SJCRH30 (cell line): ENCODE measurements at regions not wholly inside any gene's neighbourhood (a gene's known extent, or its start where the extent isn't known, plus 50 kb on each side); places are given as distances from the start of the nearest gene placed in this dataset.
A peak's percentile ranks its signal among the peaks of the same experiment; 100 is the strongest.
"Not testable (repeated sequence)": the region's sequence is repeated elsewhere in the genome, so short reads cannot be mapped to it uniquely, and the experiment has no call there.

Source experiments
- DNase-seq, 2 experiments: peaks; one replicate each; pipeline ENCODE4 v3.0.0-alpha.2; 2015 to 2020
- H3K27ac ChIP-seq: fragments of 250-450 bp; sonication (Bioruptor Pico); 2 replicates; pipeline ENCODE4 v1.5.1; 2020; ENCODE audit warnings: mild to moderate bottlenecking, moderate library complexity
- H3K27me3 ChIP-seq: fragments of 250-450 bp; sonication (Bioruptor Pico); 2 replicates; pipeline ENCODE4 v1.5.1; 2020; ENCODE audit warnings: mild to moderate bottlenecking, moderate library complexity
- H3K36me3 ChIP-seq: fragments of 250-450 bp; sonication (Bioruptor Pico); 2 replicates; pipeline ENCODE4 v1.5.1; 2020; ENCODE audit warnings: mild to moderate bottlenecking, moderate library complexity
- H3K4me1 ChIP-seq: fragments of 250-450 bp; sonication (Bioruptor Pico); 2 replicates; pipeline ENCODE4 v1.5.1; 2020; ENCODE audit warnings: mild to moderate bottlenecking, moderate library complexity
- H3K4me3 ChIP-seq: fragments of 250-450 bp; sonication (Bioruptor Pico); 2 replicates; pipeline ENCODE4 v1.5.1; 2020; ENCODE audit warnings: mild to moderate bottlenecking, moderate library complexity
- H3K9me3 ChIP-seq: fragments of 250-450 bp; sonication (Bioruptor Pico); replicated peaks from 2 replicates; pipeline ENCODE4 v1.5.1; 2020; ENCODE audit warnings: mild to moderate bottlenecking, moderate library complexity

GRCh38 chr13:76243120-76243519 lies 607.0 kb downstream of the LMO7 start:
- H3K36me3 ChIP-seq, DNase-seq, H3K4me3 ChIP-seq, H3K27me3 ChIP-seq, H3K27ac ChIP-seq, H3K9me3 ChIP-seq, H3K4me1 ChIP-seq: not testable (repeated sequence)

GRCh38 chr13:76239031-76239680 lies 603.0 kb downstream of the LMO7 start:
- H3K27me3 ChIP-seq = no peaks in the 10 kb centered on the region
- DNase-seq = no peak
- H3K4me3 ChIP-seq = no peak overlapping the region
- H3K27ac ChIP-seq = no peak overlapping the region
- no peaks in the 10 kb centered on the region for H3K4me1 ChIP-seq
- no peaks in the 10 kb centered on the region for H3K9me3 ChIP-seq
- H3K36me3 ChIP-seq = no peaks in the 10 kb centered on the region

DNA sequence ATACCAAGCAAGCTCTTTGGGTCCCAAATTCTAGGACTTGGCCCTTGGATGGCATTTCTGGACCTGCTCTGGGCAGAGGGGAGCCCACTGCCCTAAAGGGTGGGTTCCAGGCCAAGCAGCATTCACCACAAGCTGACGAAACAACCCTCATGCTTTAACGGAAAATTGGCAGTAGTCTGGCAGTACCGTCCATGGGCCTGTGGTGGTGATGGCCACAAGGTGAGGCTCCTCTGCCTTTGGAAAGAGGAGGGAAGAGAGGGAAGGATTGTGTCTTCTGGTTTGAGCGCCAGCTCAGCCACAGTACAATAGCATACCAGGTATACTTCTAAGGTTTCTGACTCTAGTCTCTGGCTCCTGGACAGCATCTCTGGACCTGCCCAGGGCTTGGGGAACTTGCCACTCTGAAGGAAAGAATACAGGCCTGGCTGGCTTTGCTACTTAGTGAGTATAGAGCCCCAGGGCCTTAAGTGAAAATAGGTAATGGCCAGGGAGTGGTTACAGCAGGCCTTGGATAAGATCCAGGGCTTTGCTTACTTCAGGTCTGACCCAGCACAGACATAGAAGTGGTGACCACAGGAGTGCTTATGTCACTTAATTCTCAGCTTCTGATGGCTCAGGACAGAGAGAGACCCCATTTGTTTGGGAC lies 595.5 kb downstream of the LMO7 start:
- no peaks in the 10 kb centered on the region for H3K27me3 ChIP-seq

GRCh38 chr13:76229281-76229680 lies 593.2 kb downstream of the LMO7 start:
- no peaks in the 10 kb centered on the region for H3K9me3 ChIP-seq
- H3K27me3 ChIP-seq = no peaks in the 10 kb centered on the region
- H3K27ac ChIP-seq = no peak overlapping the region
- H3K4me1 ChIP-seq = peaks cover 25% of the 10 kb centered on the region
- H3K4me3 ChIP-seq = no peak overlapping the region
- H3K36me3 ChIP-seq = no peaks in the 10 kb centered on the region
- no peak for DNase-seq

More for the DNA sequence above, 595.5 kb downstream of the LMO7 start:
- Histone ChIP-seq H3K36me3 (no peaks in the 10 kb centered on the region), H3K27ac (no peak overlapping the region), H3K9me3 (no peaks in the 10 kb centered on the region), H3K4me3 (no peak overlapping the region), H3K4me1 (peaks cover 9% of the 10 kb centered on the region)
- peak in 1 of 2 experiments; percentile 9 for DNase-seq

DNA sequence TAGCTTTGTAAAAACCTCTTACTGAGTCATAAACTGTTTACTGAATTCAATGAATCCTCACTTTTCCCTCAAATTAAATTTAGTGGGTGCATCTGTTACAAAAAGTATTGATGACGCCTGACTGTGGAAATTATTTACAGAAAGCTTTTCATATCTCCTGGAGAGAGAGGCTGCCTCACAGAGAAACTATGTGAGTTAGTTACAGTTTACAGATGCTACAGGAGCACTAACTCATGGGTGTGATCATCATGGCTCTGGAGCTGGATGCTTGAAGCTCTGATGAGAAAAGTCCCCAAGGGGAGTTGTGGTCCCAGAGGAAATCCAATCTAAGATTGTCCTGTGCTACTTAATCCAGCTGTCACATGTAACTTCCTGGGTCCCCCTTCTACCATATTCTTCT lies 590.8 kb downstream of the LMO7 start:
- H3K4me1 ChIP-seq = peaks cover 25% of the 10 kb centered on the region
- no peak overlapping the region for H3K4me3 ChIP-seq
- no peaks in the 10 kb centered on the region for H3K9me3 ChIP-seq
- H3K27ac ChIP-seq = peak overlapping the region; percentile 97
- no peaks in the 10 kb centered on the region for H3K36me3 ChIP-seq
- no peaks in the 10 kb centered on the region for H3K27me3 ChIP-seq
- DNase-seq = peak; percentile 14 to 55

DNA sequence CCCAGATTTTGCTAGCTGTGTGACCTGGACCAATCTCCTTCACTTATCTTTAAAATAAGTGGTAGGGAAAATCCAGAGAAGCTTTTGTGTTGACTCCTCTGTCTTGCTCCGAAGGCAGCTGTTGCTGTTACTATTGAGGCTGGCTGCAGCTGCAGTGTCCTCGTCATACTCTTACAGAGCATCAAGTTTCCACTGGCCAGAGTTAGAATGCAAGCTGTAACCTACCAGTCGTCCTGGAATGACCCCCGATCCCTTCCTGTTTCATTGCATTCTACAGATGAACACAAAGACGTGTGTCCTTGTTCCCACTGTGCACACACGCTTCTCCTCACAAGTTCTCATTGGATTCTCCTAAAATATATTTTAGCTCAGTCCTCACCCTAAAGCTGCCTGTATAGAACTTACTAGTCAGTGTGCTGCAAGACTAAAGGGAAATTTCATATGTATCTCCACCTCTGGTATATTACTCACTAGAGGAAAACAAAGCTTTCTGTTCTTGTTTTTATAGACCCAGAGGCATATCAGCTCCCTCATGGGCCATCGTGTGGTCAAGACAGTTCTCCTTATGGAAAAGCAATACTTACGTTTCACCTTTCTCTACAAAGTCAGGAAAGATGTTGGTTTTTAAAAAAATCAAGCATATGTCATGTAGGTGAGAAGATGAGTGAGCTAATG lies 589.8 kb downstream of the LMO7 start:
- peak; percentile 91 to 96 for DNase-seq
- H3K9me3 ChIP-seq = no peaks in the 10 kb centered on the region
- H3K36me3 ChIP-seq = no peaks in the 10 kb centered on the region
- H3K4me1 ChIP-seq = peaks cover 25% of the 10 kb centered on the region
- no peaks in the 10 kb centered on the region for H3K27me3 ChIP-seq
- peak overlapping the region; percentile 97 for H3K27ac ChIP-seq
- peak overlapping the region; percentile 17 for H3K4me3 ChIP-seq

- H3K36me3 ChIP-seq = no peaks in the 10 kb centered on the region
- no peak for DNase-seq
- H3K4me3 ChIP-seq = no peak overlapping the region
- H3K27me3 ChIP-seq = no peaks in the 10 kb centered on the region
- H3K4me1 ChIP-seq = peaks cover 25% of the 10 kb centered on the region
- no peaks in the 10 kb centered on the region for H3K9me3 ChIP-seq
- no peak overlapping the region for H3K27ac ChIP-seq
Observed at GRCh38 chr13:76223999-76224398, 587.9 kb downstream of the LMO7 start.

DNA sequence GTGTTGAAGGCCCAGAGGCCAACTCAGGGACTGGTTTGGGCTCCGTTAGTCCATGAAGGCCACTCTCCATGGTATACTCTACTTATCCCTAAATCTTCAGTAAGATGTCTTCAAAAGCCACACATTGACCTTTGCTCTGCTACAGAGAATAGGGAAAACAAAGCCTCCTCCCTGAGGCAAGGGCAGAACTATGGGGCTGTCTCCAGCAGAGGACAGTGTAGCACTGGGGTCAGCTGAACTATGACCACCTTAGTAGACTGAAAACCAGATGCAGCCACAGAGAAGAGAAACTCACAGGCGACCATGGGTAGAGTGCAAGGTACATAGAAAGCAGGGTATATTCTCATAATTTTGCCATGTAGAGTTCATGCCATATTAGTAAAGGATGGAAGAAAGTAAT lies 587.4 kb downstream of the LMO7 start:
- H3K4me1 ChIP-seq = peaks cover 25% of the 10 kb centered on the region
- H3K36me3 ChIP-seq = no peaks in the 10 kb centered on the region
- no peaks in the 10 kb centered on the region for H3K27me3 ChIP-seq
- DNase-seq = no peak
- no peaks in the 10 kb centered on the region for H3K9me3 ChIP-seq
- no peak overlapping the region for H3K27ac ChIP-seq
- H3K4me3 ChIP-seq = no peak overlapping the region

DNA sequence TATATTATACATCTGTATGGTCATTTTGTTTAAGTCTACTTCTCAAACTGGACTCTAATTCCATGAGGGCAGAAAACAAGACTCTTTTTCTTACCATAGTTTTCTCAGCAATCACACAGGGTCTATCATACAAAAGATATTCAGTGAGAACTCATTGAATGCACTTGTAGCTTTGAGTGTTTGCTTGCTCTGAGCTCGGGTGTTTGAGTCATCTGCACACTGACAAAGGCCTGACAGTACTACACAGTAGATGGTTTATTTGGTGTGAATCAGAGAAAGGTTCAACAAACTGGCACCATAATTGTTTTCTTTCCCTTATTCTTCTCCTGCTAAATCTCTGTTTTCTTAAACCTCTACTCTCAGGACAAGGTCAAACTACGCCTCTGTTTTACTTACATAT lies 586.4 kb downstream of the LMO7 start:
- H3K4me1 ChIP-seq = peaks cover 25% of the 10 kb centered on the region
- H3K36me3 ChIP-seq = no peaks in the 10 kb centered on the region
- no peak overlapping the region for H3K4me3 ChIP-seq
- H3K27ac ChIP-seq = no peak overlapping the region
- H3K9me3 ChIP-seq = no peaks in the 10 kb centered on the region
- H3K27me3 ChIP-seq = no peaks in the 10 kb centered on the region
- DNase-seq = no peak

DNA sequence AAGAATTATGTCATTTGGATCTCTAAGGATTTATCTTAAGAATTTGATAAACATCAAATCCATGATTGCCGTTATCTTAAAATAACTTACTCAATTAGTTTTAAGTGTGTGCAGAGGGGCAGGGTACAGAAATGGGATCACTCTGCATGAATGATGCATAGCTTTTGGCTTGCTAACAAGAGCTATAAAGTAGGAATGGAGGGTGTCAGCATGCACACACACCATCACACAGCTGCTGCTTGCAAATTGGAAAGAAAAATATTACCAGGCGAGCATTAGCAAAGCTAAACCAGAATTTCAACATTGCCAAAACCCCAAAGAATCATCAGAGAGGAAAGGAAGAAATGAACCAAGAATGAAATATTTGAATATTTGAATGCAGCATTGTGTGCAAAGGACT lies 580.6 kb downstream of the LMO7 start:
- no peaks in the 10 kb centered on the region for H3K27me3 ChIP-seq
- no peaks in the 10 kb centered on the region for H3K36me3 ChIP-seq
- peak; percentile 9 to 33 for DNase-seq
- H3K4me3 ChIP-seq = no peak overlapping the region
- H3K27ac ChIP-seq = no peak overlapping the region
- no peaks in the 10 kb centered on the region for H3K9me3 ChIP-seq
- H3K4me1 ChIP-seq = peaks cover 5% of the 10 kb centered on the region

- DNase-seq = no peak
- 0 out of 2 replicates have a peak, but pooled peaks cover 3% of the 10 kb centered on the region for H3K9me3 ChIP-seq
- no peak overlapping the region for H3K4me3 ChIP-seq
- H3K27ac ChIP-seq = no peak overlapping the region
- H3K36me3 ChIP-seq = no peaks in the 10 kb centered on the region
- peaks cover 5% of the 10 kb centered on the region for H3K4me1 ChIP-seq
- H3K27me3 ChIP-seq = no peaks in the 10 kb centered on the region
Observed at GRCh38 chr13:76214001-76214400, 577.9 kb downstream of the LMO7 start.

GRCh38 chr13:76213423-76213904 lies 577.3 kb downstream of the LMO7 start:
- Histone ChIP-seq H3K27me3 (no peaks in the 10 kb centered on the region), H3K9me3 (0 out of 2 replicates have a peak, but pooled peaks cover 3% of the 10 kb centered on the region), H3K4me3 (no peak overlapping the region), H3K27ac (no peak overlapping the region), H3K4me1 (peaks cover 5% of the 10 kb centered on the region), H3K36me3 (no peaks in the 10 kb centered on the region)
- no peak for DNase-seq

DNA sequence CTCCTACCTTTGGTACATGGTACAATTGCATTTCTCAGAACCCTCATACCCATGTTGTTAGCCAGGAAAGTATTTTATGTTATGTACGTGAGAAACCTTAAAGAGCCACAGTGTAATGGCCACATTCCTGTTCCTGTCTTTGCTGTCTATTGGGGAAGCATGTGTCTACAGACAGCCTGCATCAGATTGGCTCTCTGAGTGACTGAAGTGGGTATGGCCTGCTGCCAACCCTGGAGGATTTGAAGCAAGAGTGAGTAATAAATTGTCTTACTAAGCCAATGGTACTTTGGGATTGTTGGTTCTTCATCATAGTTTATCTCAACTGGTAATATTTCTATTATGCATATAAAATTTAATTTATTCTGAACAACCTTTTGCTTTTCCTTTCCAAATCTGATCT lies 574.1 kb downstream of the LMO7 start:
- DNase-seq = no peak
- Histone ChIP-seq H3K27me3 (no peaks in the 10 kb centered on the region), H3K9me3 (0 out of 2 replicates have a peak, but pooled peaks cover 3% of the 10 kb centered on the region)

GRCh38 chr13:76198568-76199163 lies 562.5 kb downstream of the LMO7 start:
- H3K4me1 ChIP-seq = peaks cover 11% of the 10 kb centered on the region
- no peak for DNase-seq
- H3K9me3 ChIP-seq = no peaks in the 10 kb centered on the region; the same call in 1 of the 2 replicates
- no peak overlapping the region for H3K4me3 ChIP-seq
- H3K36me3 ChIP-seq = no peaks in the 10 kb centered on the region
- no peaks in the 10 kb centered on the region for H3K27me3 ChIP-seq
- H3K27ac ChIP-seq = no peak overlapping the region

More for the DNA sequence above, 574.1 kb downstream of the LMO7 start:
- H3K4me1 ChIP-seq = peaks cover 4% of the 10 kb centered on the region; the same call in 1 of the 2 replicates
- H3K36me3 ChIP-seq = no peaks in the 10 kb centered on the region
- H3K27ac ChIP-seq = no peak overlapping the region
- H3K4me3 ChIP-seq = no peak overlapping the region
